NCI-H1694 treated with DMSO at 0.1 percent for 48 hours (cell line): ENCODE measurements at regions not wholly inside any gene's neighbourhood (a gene's known extent, or its start where the extent isn't known, plus 50 kb on each side); places are given as distances from the start of the nearest gene placed in this dataset.

Experiments used
- DNase-seq: peaks from one replicate; lab custom pipeline; 2025; lab: John Stamatoyannopoulos, UW

- no peak for DNase-seq
Observed at GRCh38 chr1:96361961-96362360, 359.6 kb upstream of the PTBP2 start.

GRCh38 chr1:96362623-96363022 is 359.0 kb upstream of the PTBP2 start:
- DNase-seq = peak; percentile 3

- no peak for DNase-seq
Observed at GRCh38 chr1:96363826-96364225, 357.8 kb upstream of the PTBP2 start.

- no peak for DNase-seq
Observed at GRCh38 chr1:96364576-96364975, 357.0 kb upstream of the PTBP2 start.

- no peak for DNase-seq
Observed at GRCh38 chr1:96365076-96365475, 356.5 kb upstream of the PTBP2 start.

- no peak for DNase-seq
Observed at GRCh38 chr1:96365596-96366390, 355.8 kb upstream of the PTBP2 start.

- no peak for DNase-seq
Observed at GRCh38 chr1:96366516-96366915, 355.1 kb upstream of the PTBP2 start.

- no peak for DNase-seq
Observed at GRCh38 chr1:96367791-96368190, 353.8 kb upstream of the PTBP2 start.

- DNase-seq = no peak
Observed at GRCh38 chr1:96370757-96371156, 350.8 kb upstream of the PTBP2 start.

- DNase-seq = no peak
Observed at GRCh38 chr1:96372881-96373280, 348.7 kb upstream of the PTBP2 start.

GRCh38 chr1:96374076-96374762 is 347.4 kb upstream of the PTBP2 start:
- no peak for DNase-seq

- no peak for DNase-seq
Observed at GRCh38 chr1:96376846-96377245, 344.7 kb upstream of the PTBP2 start.

- DNase-seq = no peak
Observed at GRCh38 chr1:96384611-96385010, 337.0 kb upstream of the PTBP2 start.

- peak; percentile 88 for DNase-seq
Observed at GRCh38 chr1:96387785-96388184, 333.8 kb upstream of the PTBP2 start.

- no peak for DNase-seq
Observed at GRCh38 chr1:96388421-96389310, 332.9 kb upstream of the PTBP2 start.

- no peak for DNase-seq
Observed at GRCh38 chr1:96400089-96400488, 321.5 kb upstream of the PTBP2 start.

- DNase-seq = no peak
Observed at GRCh38 chr1:96409087-96409486, 312.5 kb upstream of the PTBP2 start.

GRCh38 chr1:96409689-96410088 is 311.9 kb upstream of the PTBP2 start:
- no peak for DNase-seq

- no peak for DNase-seq
Observed at GRCh38 chr1:96411006-96411405, 310.6 kb upstream of the PTBP2 start.

GRCh38 chr1:96414598-96414997 is 307.0 kb upstream of the PTBP2 start:
- DNase-seq = no peak

- DNase-seq = no peak
Observed at GRCh38 chr1:96416111-96416595, 305.4 kb upstream of the PTBP2 start.

- DNase-seq = no peak
Observed at GRCh38 chr1:96416701-96417444, 304.7 kb upstream of the PTBP2 start.
